Body of pancreas (tissue), 4 donors: ENCODE measurements at regions not wholly inside any gene's neighbourhood (a gene's known extent, or its start where the extent isn't known, plus 50 kb on each side); places are given as distances from the start of the nearest gene placed in this dataset.

Source experiments
- POLR2A ChIP-seq, 3 donors: fragments of 450-650 bp; IDR thresholded peaks; one replicate each; pipeline ENCODE4 v1.6.1; 2016; ENCODE audit warnings: antibody characterized with exemption in 3 of 3, mild to moderate bottlenecking in 2 of 3
- TF ChIP-seq, protein P1 (sequence below), 7 experiments: fragments of 450-650 bp in 4 of 7; fragments of 200-600 bp in 3 of 7; sonication (generic) in 3 of 7; IDR thresholded peaks; one replicate each; pipeline ENCODE4 v1.5.1; 2016 to 2019; ENCODE audit warnings: antibody characterized with exemption in 7 of 7

DNA sequence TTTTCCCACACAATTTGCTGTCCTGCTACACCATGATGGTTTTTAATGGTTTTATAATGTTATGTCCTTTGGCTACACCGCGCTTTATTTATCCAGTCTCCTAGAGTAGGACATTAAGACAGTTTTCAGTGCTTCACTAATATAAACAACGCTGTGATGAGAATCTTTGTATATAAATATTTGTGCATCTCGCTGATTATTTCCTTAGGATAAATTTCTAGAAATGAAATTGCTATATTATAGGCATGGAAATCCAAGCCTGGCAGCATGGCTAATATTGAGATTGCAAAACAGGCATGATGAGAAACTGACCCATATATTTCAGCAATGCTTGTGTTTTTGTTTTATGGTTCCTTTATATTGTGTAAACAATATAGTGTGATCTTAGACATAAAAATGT lies 81.4 kb upstream of the ATXN1 start:
- TF ChIP-seq, protein P1, sequence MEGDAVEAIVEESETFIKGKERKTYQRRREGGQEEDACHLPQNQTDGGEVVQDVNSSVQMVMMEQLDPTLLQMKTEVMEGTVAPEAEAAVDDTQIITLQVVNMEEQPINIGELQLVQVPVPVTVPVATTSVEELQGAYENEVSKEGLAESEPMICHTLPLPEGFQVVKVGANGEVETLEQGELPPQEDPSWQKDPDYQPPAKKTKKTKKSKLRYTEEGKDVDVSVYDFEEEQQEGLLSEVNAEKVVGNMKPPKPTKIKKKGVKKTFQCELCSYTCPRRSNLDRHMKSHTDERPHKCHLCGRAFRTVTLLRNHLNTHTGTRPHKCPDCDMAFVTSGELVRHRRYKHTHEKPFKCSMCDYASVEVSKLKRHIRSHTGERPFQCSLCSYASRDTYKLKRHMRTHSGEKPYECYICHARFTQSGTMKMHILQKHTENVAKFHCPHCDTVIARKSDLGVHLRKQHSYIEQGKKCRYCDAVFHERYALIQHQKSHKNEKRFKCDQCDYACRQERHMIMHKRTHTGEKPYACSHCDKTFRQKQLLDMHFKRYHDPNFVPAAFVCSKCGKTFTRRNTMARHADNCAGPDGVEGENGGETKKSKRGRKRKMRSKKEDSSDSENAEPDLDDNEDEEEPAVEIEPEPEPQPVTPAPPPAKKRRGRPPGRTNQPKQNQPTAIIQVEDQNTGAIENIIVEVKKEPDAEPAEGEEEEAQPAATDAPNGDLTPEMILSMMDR (IDR thresholded peaks at IDR 0.05), result no peak
- no peak for TF ChIP-seq POLR2A (IDR thresholded peaks at IDR 0.05)
